ENCODE measurements at regions not wholly inside any gene's neighbourhood (a gene's known extent, or its start where the extent isn't known, plus 50 kb on each side); places are given as distances from the start of the nearest gene placed in this dataset.

DNA sequence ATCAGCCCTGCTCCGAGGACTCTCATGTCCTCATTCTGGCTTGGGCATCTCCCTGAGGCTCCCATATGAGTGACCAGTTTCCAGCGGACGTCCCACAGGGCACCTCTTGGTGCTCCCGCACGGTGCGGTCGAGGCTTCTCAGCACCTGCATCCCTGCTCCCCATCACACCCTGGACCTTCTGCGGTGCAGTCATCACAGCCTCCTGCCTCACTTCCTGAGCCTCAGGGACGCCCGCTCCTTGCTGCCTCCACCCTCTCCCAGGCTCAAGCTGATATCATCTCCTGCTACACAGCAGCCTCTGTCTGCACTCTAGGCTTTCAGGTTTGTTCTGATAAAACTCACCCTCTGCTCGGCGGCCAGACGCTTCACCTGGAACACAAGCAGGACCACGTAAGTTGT is 185.0 kb downstream of the TMEM18 start:
- TF ChIP-seq BACH2 (CRISPR knock-in tag; IDR thresholded peaks at IDR 0.05; ENCODE audit: borderline replicate concordance) (no peak), ZNF565 (CRISPR knock-in tag; conservative IDR thresholded peaks at IDR 0.05; ENCODE audit: low read depth) (no peak), ZFP30 (CRISPR knock-in tag; IDR thresholded peaks at IDR 0.05) (no peak), ARNTL (CRISPR knock-in tag; IDR thresholded peaks at IDR 0.05; ENCODE audit: borderline replicate concordance, low read depth) (no peak), ZNF70 (CRISPR knock-in tag; IDR thresholded peaks at IDR 0.05) (no peak), CSDC2 (CRISPR knock-in tag; IDR thresholded peaks at IDR 0.05) (no peak), RARB (CRISPR knock-in tag; IDR thresholded peaks at IDR 0.05) (no peak), OSR1 (CRISPR knock-in tag; IDR thresholded peaks at IDR 0.05) (no peak), ZFP3 (CRISPR knock-in tag; IDR thresholded peaks at IDR 0.05) (no peak)
- TF ChIP-seq, protein P1, sequence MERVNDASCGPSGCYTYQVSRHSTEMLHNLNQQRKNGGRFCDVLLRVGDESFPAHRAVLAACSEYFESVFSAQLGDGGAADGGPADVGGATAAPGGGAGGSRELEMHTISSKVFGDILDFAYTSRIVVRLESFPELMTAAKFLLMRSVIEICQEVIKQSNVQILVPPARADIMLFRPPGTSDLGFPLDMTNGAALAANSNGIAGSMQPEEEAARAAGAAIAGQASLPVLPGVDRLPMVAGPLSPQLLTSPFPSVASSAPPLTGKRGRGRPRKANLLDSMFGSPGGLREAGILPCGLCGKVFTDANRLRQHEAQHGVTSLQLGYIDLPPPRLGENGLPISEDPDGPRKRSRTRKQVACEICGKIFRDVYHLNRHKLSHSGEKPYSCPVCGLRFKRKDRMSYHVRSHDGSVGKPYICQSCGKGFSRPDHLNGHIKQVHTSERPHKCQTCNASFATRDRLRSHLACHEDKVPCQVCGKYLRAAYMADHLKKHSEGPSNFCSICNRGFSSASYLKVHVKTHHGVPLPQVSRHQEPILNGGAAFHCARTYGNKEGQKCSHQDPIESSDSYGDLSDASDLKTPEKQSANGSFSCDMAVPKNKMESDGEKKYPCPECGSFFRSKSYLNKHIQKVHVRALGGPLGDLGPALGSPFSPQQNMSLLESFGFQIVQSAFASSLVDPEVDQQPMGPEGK (CRISPR knock-in tag; IDR thresholded peaks at IDR 0.05; ENCODE audit: borderline replicate concordance): no peak
- TF ChIP-seq, protein P2, sequence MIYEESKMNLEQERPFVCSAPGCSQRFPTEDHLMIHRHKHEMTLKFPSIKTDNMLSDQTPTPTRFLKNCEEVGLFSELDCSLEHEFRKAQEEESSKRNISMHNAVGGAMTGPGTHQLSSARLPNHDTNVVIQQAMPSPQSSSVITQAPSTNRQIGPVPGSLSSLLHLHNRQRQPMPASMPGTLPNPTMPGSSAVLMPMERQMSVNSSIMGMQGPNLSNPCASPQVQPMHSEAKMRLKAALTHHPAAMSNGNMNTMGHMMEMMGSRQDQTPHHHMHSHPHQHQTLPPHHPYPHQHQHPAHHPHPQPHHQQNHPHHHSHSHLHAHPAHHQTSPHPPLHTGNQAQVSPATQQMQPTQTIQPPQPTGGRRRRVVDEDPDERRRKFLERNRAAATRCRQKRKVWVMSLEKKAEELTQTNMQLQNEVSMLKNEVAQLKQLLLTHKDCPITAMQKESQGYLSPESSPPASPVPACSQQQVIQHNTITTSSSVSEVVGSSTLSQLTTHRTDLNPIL (CRISPR knock-in tag; IDR thresholded peaks at IDR 0.05; ENCODE audit: low read depth): no peak
